ENCODE measurements at regions not wholly inside any gene's neighbourhood (a gene's known extent, or its start where the extent isn't known, plus 50 kb on each side); places are given as distances from the start of the nearest gene placed in this dataset.

- TF ChIP-seq REST (IDR thresholded peaks at IDR 0.05; ENCODE audit: insufficient read depth in 1 of 2, low read depth in 2 of 2, low read length in 2 of 2) (no peak), SIN3A (IDR thresholded peaks at IDR 0.05; ENCODE audit: borderline replicate concordance, insufficient read depth, low read length) (no peak), POLR2AphosphoS5 (IDR thresholded peaks at IDR 0.05; ENCODE audit: low read depth, low read length) (no peak)
These were observed 89.9 kb upstream of the MAOA start for GRCh38 chrX:43566170-43566569.
